Suprapubic skin (tissue), 4 donors: ENCODE measurements at regions not wholly inside any gene's neighbourhood (a gene's known extent, or its start where the extent isn't known, plus 50 kb on each side); places are given as distances from the start of the nearest gene placed in this dataset.

Experiments used
- EP300 ChIP-seq: sonication (generic); formaldehyde crosslinking; IDR thresholded peaks from one replicate; pipeline ENCODE4 v1.6.1; 2017; ENCODE audit warnings: antibody characterized with exemption
- POLR2A ChIP-seq, 2 donors: fragments of 450-650 bp; IDR thresholded peaks; one replicate each; pipeline ENCODE4 v1.6.1; 2017; ENCODE audit warnings: antibody characterized with exemption in 2 of 2, mild to moderate bottlenecking in 2 of 2, moderate library complexity in 2 of 2
- POLR2AphosphoS5 ChIP-seq, 3 donors: sonication (generic); formaldehyde crosslinking; IDR thresholded peaks; one replicate each; pipeline ENCODE4 v1.6.1; 2017; ENCODE audit warnings: antibody characterized with exemption in 3 of 3
- TF ChIP-seq, protein P1 (sequence below), 2 donors: fragments of 200-600 bp in 1 of 2; fragments of 450-650 bp in 1 of 2; sonication (generic) in 1 of 2; IDR thresholded peaks; one replicate each; pipeline ENCODE4 v1.5.1; 2016 to 2019; ENCODE audit warnings: antibody characterized with exemption in 2 of 2, mild to moderate bottlenecking in 1 of 2, moderate library complexity in 1 of 2

- TF ChIP-seq, protein P1, sequence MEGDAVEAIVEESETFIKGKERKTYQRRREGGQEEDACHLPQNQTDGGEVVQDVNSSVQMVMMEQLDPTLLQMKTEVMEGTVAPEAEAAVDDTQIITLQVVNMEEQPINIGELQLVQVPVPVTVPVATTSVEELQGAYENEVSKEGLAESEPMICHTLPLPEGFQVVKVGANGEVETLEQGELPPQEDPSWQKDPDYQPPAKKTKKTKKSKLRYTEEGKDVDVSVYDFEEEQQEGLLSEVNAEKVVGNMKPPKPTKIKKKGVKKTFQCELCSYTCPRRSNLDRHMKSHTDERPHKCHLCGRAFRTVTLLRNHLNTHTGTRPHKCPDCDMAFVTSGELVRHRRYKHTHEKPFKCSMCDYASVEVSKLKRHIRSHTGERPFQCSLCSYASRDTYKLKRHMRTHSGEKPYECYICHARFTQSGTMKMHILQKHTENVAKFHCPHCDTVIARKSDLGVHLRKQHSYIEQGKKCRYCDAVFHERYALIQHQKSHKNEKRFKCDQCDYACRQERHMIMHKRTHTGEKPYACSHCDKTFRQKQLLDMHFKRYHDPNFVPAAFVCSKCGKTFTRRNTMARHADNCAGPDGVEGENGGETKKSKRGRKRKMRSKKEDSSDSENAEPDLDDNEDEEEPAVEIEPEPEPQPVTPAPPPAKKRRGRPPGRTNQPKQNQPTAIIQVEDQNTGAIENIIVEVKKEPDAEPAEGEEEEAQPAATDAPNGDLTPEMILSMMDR (IDR thresholded peaks at IDR 0.05), result no peak
- no peak for TF ChIP-seq POLR2A (IDR thresholded peaks at IDR 0.05)
- TF ChIP-seq POLR2AphosphoS5 (IDR thresholded peaks at IDR 0.05), result no peak
- no peak for TF ChIP-seq EP300
Observed at GRCh38 chr12:116639765-116640164, 80.6 kb downstream of the MAP1LC3B2 start.
